ENCODE measurements at regions not wholly inside any gene's neighbourhood (a gene's known extent, or its start where the extent isn't known, plus 50 kb on each side); places are given as distances from the start of the nearest gene placed in this dataset.
A peak's percentile ranks its signal among the peaks of the same experiment; 100 is the strongest.
"Not testable (repeated sequence)": the region's sequence is repeated elsewhere in the genome, so short reads cannot be mapped to it uniquely, and the experiment has no call there.

DNA sequence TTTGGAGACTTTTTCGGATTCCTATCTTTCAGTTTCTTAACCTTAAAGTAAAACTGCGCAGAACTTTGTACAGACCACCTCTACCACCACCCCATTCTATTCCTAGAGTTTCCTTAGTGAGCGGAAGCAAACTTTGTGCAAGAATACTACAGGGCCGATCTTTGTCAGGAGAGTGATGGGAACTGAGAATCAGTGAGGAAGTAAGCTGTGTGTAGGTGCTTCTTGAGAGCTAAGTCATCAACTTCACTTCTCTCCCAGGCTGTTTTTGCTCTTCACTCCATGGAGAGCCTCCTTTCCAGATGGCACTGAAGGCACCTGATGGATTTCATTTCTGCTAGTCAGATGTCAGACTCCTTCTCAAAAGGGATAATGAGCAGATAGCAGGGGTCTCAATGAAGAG is 127.3 kb downstream of the SPATA31D1 start:
- intact Hi-C loops (cut with DNase I) = no loop called here

GRCh38 chr9:82116556-82116955 is 128.0 kb downstream of the SPATA31D1 start:
- intact Hi-C loops (cut with DNase I) = no loop called here
- no peak for DNase-seq

More for the DNA sequence above, 127.3 kb downstream of the SPATA31D1 start:
- no peak for DNase-seq

DNA sequence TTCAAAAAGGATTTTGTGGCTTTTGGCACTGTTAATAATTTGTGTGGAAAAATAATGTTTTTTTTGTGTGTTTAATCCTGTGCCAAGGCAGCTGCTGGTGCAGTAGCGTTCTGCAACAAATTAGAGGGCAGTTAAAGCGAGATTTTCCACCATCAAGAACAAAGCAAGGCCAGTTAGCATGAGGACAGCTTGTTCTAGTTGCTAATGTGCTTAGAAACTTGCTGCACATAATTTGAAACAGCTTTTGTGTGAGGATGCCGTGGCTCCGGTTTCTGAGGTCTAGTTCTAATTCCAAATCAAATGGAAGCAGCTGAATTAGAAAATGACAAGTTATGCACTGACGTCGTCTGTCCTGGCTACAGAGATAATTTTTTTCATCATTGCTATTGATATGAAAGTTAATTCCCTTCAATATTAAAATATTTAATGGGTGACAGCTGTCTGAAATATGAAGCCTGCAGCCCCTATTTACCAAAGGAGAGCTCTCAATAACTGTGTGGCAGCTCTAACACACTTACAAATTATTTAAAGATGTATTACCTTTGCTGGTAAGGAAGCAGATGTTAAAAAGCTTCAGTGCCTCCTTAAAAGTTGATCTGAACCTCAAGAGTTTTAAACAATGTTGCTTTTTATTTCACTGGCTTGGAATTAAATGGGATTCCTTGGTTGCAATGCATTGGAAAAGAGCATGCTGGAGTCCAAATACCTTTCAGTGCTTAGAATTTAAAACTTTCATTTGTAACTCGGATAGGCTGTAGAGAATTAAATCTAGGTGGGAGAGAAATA is 128.6 kb downstream of the SPATA31D1 start:
- intact Hi-C loops (cut with DNase I) = no loop called here
- peak in 3 of 10 donors; percentile 10 to 18 (median 15) for DNase-seq

GRCh38 chr9:82122731-82123130 is 134.2 kb downstream of the SPATA31D1 start:
- intact Hi-C loops (cut with DNase I) = no loop called here

GRCh38 chr9:82124090-82124489 is 135.5 kb downstream of the SPATA31D1 start:
- intact Hi-C loops (cut with DNase I) = no loop called here
- DNase-seq = no peak

More at GRCh38 chr9:82122731-82123130, 134.2 kb downstream of the SPATA31D1 start:
- no peak for DNase-seq

DNA sequence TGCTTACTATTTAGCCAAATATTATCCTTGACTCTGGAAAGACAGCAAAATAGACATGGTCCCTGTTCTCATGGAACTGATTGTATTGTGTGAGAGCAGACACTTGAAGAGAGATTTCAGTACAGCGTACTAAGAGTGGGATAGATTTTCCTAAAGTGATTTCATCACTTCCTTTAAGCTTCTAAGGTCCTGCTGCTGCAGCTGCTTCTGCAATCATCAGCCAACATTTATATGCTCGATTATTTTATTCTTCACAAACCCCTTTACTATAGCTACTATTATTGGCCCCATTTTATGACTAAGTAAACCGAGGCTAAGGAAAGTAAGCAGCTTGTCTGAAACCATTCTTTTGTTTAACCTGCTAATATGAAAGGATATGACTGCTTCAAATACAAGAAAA is 137.7 kb downstream of the SPATA31D1 start:
- DNase-seq = no peak
- intact Hi-C loops (cut with DNase I) = no loop called here

- no peak for DNase-seq
- intact Hi-C loops (cut with DNase I) = no loop called here
Measured at GRCh38 chr9:82127465-82127864, 138.9 kb downstream of the SPATA31D1 start.

DNA sequence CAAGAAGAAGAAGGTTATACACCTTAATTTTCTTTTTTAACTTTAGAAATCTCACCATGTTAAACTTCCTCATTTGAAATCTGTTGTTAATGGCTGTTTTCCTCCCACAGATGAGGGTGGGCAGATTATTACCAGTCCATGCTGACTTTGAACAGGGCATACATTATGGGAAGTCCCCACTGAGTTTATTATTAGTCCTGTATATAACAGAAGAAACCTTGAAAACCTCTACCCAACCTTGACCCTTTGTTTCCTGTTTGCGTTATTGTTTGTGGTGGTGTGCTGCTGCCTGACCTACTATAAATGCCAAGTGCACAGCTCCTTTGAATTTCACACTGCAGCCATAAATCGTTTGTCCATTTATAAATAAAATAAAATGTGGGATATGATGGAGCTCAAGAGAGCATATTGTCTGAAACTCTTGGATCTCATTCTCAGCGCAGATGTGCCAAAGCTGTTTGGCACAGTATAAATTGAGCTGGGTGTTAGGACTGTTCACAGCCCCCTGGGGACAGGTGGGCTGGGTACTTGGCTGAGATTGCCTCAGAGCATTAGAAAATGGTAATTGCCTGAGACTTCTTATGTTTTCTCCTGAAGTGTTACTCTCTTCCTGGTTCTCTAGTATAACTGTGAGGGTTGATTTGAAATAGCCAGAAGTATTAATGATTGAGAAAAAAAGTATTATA is 139.6 kb downstream of the SPATA31D1 start:
- intact Hi-C loops (cut with DNase I) = no loop called here

GRCh38 chr9:82129708-82130107 is 141.1 kb downstream of the SPATA31D1 start:
- DNase-seq = no peak
- intact Hi-C loops (cut with DNase I) = no loop called here

More for the DNA sequence above, 139.6 kb downstream of the SPATA31D1 start:
- DNase-seq = no peak

GRCh38 chr9:82130331-82131042 is 141.9 kb downstream of the SPATA31D1 start:
- peak in 3 of 10 donors; percentile 45 to 64 (median 59) for DNase-seq
- intact Hi-C loops (cut with DNase I) = no loop called here

- peak in 3 of 10 donors; percentile 48 to 64 (median 57) for DNase-seq
- intact Hi-C loops (cut with DNase I) = no loop called here
Measured at GRCh38 chr9:82131072-82131471, 142.5 kb downstream of the SPATA31D1 start.

GRCh38 chr9:82132024-82132423 is 143.5 kb downstream of the SPATA31D1 start:
- intact Hi-C loops (cut with DNase I) = no loop called here
- no peak for DNase-seq

DNA sequence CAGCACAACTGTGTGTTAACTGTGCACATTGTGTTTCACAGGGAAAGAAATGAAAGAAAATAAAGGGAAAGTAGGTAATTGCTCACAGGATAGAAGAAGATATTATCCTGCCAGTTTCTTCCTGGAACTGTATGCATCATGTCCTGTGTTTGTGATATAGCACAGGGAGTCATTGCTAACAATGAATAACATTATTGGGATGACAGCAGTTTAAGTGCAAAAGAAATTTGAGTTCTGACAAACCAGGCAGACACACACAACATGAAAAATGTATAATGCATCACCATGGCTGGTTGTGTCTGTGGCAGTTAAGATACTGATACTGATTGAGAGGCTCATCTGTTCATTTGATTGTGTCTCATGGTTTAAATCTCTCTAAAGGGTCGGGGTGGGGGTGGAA is 145.4 kb downstream of the SPATA31D1 start:
- intact Hi-C loops (cut with DNase I) = no loop called here
- DNase-seq = no peak

DNA sequence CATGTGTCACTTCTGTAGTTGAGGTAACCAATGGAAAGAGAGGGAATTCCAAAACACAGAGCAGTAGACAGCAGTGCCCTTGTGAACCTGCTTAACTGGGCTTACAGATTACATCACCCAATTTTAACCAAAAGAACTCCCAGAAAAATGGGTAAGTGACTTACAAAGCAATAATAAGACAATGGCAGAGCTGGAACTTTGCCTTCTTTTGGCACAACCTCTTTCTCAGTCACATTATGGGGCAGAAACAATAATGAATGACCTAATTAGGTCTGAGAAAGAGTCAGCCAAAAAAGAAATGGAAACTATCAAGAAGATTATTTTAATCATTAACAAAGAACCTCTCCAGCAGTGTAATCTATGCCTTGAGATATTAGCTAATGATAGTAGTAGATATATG is 146.5 kb downstream of the SPATA31D1 start:
- intact Hi-C loops (cut with DNase I) = no loop called here
- no peak for DNase-seq

- DNase-seq; intact Hi-C loops (cut with DNase I): not testable (repeated sequence)
Measured at GRCh38 chr9:82138081-82138480, 149.5 kb downstream of the SPATA31D1 start.

GRCh38 chr9:82140471-82140870 is 151.9 kb downstream of the SPATA31D1 start:
- no peak for DNase-seq
- intact Hi-C loops (cut with DNase I) = no loop called here

- intact Hi-C loops (cut with DNase I) = no loop called here
- DNase-seq = no peak
Measured at GRCh38 chr9:82144803-82145202, 156.2 kb downstream of the SPATA31D1 start.

DNA sequence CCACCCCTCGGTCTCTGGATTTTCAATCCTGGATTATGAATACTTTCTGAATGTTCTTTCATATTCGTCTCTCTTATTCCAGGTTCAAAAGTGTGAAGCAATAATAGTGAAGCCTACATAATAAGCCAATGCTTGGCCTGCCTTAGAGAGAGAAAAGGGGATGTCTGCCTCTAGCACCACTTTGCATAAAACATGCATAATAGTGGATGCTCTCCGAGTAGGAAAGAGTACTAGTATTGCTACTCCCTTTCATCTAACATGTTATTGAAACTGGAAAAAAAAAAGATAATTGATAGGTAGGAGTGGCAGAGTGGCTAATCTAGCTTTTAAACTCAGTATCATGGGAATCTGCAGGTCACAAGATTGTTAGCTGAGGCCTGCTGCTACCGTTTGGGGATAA is 158.1 kb downstream of the SPATA31D1 start:
- intact Hi-C loops (cut with DNase I) = no loop called here
- DNase-seq = no peak

DNA sequence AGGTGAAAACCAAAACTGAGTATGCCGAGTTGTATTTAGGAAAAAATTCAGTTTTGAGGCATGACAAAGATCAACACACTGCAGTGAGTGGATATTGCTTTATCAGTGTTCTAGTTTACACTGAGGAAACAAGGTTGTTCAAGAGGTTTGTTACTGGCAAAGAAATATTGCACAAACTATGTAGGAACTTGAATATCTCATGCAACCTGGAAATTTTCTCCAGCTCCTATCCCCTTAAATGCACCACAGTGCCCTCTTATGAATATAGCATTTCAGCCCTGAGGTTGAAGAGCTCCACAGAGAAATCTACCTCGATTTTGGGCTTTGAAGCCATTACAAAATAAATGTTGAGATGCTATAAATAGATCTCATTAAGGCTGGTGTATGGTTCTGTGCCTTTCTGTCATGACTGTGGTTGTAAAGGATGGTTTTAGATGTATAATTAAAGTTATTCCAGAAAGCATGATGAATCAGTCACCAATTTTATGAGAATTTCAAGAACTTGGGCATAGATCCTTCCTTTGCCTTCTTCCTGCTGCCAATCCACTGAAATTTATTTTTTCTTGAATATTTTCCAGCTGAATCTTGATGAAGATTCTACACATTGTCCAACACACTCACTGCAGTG is 159.3 kb downstream of the SPATA31D1 start:
- no peak for DNase-seq
- intact Hi-C loops (cut with DNase I) = no loop called here

GRCh38 chr9:82148426-82148810 is 159.8 kb downstream of the SPATA31D1 start:
- DNase-seq = no peak
- intact Hi-C loops (cut with DNase I) = no loop called here

All from posterior cingulate gyrus (tissue), 11 donors.